HepG2 (cell line): ENCODE measurements at regions not wholly inside any gene's neighbourhood (a gene's known extent, or its start where the extent isn't known, plus 50 kb on each side); places are given as distances from the start of the nearest gene placed in this dataset.

Source experiments
- CREB1 ChIP-seq, 2 experiments: fragments of 450-650 bp in 1 of 2; IDR thresholded peaks; 2 replicates each; pipeline ENCODE4 v1.6.1; 2016 to 2017; ENCODE audit warnings: control low read depth in 1 of 2, mild to moderate bottlenecking in 1 of 2, missing compliant biosample characterization in 1 of 2, missing genetic modification characterization in 1 of 2
- CTCF ChIP-seq: sonication (generic); formaldehyde crosslinking; IDR thresholded peaks from 2 replicates; pipeline ENCODE4 v1.5.0; 2020; ENCODE audit warnings: mild to moderate bottlenecking, missing genetic modification reagents, moderate library complexity
- EP300 ChIP-seq, 3 experiments: sonication (generic) in 1 of 3; formaldehyde crosslinking in 1 of 3; IDR thresholded peaks; 2 replicates each; pipeline versions ENCODE4 v1.5.1 to v1.6.1; 2011 to 2020; ENCODE audit warnings: low read depth in 2 of 3, low read length in 2 of 3, borderline replicate concordance in 1 of 3, improper control_type of control experiment in 1 of 3, mild to moderate bottlenecking in 1 of 3, missing genetic modification reagents in 1 of 3, moderate library complexity in 1 of 3
- KDM4B ChIP-seq: sonication (generic); formaldehyde crosslinking; IDR thresholded peaks from 2 replicates; pipeline ENCODE4 v1.4.0; 2020; ENCODE audit warnings: missing genetic modification reagents
- KLF16 ChIP-seq, 2 experiments: sonication (generic) in 1 of 2; formaldehyde crosslinking in 1 of 2; IDR thresholded peaks; 2 replicates each; pipeline versions ENCODE4 v1.6.1 to v1.8.0; 2016 to 2023; ENCODE audit warnings: missing genetic modification reagents in 2 of 2, missing compliant biosample characterization in 1 of 2
- KLF6 ChIP-seq: IDR thresholded peaks from 2 replicates; pipeline ENCODE4 v1.8.0; 2016; ENCODE audit warnings: missing biosample characterization, missing genetic modification reagents
- NBN ChIP-seq: fragments of 450-650 bp; conservative IDR thresholded peaks from 2 replicates; pipeline ENCODE4 v1.6.1; 2017
- RFXANK ChIP-seq: IDR thresholded peaks from 2 replicates; pipeline ENCODE4 v1.6.1; 2016
- SOX6 ChIP-seq, 2 experiments: fragments of 450-650 bp in 1 of 2; sonication (generic) in 1 of 2; formaldehyde crosslinking in 1 of 2; IDR thresholded peaks; 2 replicates each; pipeline versions ENCODE4 v1.4.0 to v1.6.1; 2017 to 2020; ENCODE audit warnings: antibody characterized with exemption in 1 of 2, mild to moderate bottlenecking in 1 of 2, missing genetic modification reagents in 1 of 2
- TAF1 ChIP-seq: sonication (generic); formaldehyde crosslinking; IDR thresholded peaks from 2 replicates; pipeline ENCODE4 v1.4.0; 2020; ENCODE audit warnings: missing genetic modification reagents
- TF ChIP-seq, protein P1 (sequence below): IDR thresholded peaks from 2 replicates; pipeline ENCODE4 v1.6.1; 2016; ENCODE audit warnings: mild to moderate bottlenecking

GRCh38 chr12:89234324-89235114, 117.8 kb downstream of the DUSP6 start:
- TF ChIP-seq EP300 (IDR thresholded peaks at IDR 0.05; ENCODE audit: low read depth in 2 of 2, low read length in 2 of 2) (no peak), EP300 (CRISPR knock-in tag; IDR thresholded peaks at IDR 0.05; ENCODE audit: borderline replicate concordance) (no peak), RFXANK (CRISPR knock-in tag) (no peak), KLF16 (CRISPR knock-in tag; IDR thresholded peaks at IDR 0.05) (no peak), NBN (no peak), SOX6 (IDR thresholded peaks at IDR 0.05) (no peak), SOX6 (CRISPR knock-in tag; IDR thresholded peaks at IDR 0.05) (no peak), KLF6 (CRISPR knock-in tag) (no peak), CREB1 (IDR thresholded peaks at IDR 0.05) (no peak), CREB1 (CRISPR knock-in tag; IDR thresholded peaks at IDR 0.05) (no peak), TAF1 (CRISPR knock-in tag) (no peak), KDM4B (CRISPR knock-in tag) (no peak), CTCF (CRISPR knock-in tag) (no peak)
- TF ChIP-seq, protein P1, sequence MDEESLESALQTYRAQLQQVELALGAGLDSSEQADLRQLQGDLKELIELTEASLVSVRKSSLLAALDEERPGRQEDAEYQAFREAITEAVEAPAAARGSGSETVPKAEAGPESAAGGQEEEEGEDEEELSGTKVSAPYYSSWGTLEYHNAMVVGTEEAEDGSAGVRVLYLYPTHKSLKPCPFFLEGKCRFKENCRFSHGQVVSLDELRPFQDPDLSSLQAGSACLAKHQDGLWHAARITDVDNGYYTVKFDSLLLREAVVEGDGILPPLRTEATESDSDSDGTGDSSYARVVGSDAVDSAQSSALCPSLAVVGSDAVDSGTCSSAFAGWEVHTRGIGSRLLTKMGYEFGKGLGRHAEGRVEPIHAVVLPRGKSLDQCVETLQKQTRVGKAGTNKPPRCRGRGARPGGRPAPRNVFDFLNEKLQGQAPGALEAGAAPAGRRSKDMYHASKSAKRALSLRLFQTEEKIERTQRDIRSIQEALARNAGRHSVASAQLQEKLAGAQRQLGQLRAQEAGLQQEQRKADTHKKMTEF (CRISPR knock-in tag) = no peak
